ENCODE measurements at regions not wholly inside any gene's neighbourhood (a gene's known extent, or its start where the extent isn't known, plus 50 kb on each side); places are given as distances from the start of the nearest gene placed in this dataset.

- Histone ChIP-seq H3K9me3 (no peaks in the 10 kb centered on the region), H3K27me3 (ENCODE audit: low read depth) (no peaks in the 10 kb centered on the region), H3K27ac (no peak overlapping the region), H3K4me1 (no peaks in the 10 kb centered on the region), H3K4me3 (no peak overlapping the region), H3K36me3 (no peaks in the 10 kb centered on the region)
- ATAC-seq = no peak
- no peak for DNase-seq
- no peak for TF ChIP-seq CTCF (IDR thresholded peaks at IDR 0.05)
- intact Hi-C loops (cut with DNase I) = no loop called here
Observed at GRCh38 chr2:66324909-66325528, 109.9 kb upstream of the MEIS1 start.

- ATAC-seq (no peak), DNase-seq (no peak)
- Histone ChIP-seq H3K27me3 (ENCODE audit: low read depth) (no peaks in the 10 kb centered on the region), H3K4me3 (no peak overlapping the region), H3K4me1 (no peaks in the 10 kb centered on the region), H3K27ac (no peak overlapping the region), H3K9me3 (no peaks in the 10 kb centered on the region), H3K36me3 (no peaks in the 10 kb centered on the region)
- TF ChIP-seq CTCF (IDR thresholded peaks at IDR 0.05) = no peak
- intact Hi-C loops (cut with DNase I) = no loop called here
Observed at GRCh38 chr2:66324356-66324755, 110.6 kb upstream of the MEIS1 start.

- Histone ChIP-seq H3K4me3 (no peak overlapping the region), H3K4me1 (no peaks in the 10 kb centered on the region), H3K36me3 (no peaks in the 10 kb centered on the region), H3K27me3 (ENCODE audit: low read depth) (no peaks in the 10 kb centered on the region), H3K27ac (no peak overlapping the region), H3K9me3 (no peaks in the 10 kb centered on the region)
- DNase-seq = no peak
- intact Hi-C loops (cut with DNase I) = no loop called here
- TF ChIP-seq CTCF (IDR thresholded peaks at IDR 0.05) = no peak
- ATAC-seq = no peak
Observed at GRCh38 chr2:66323406-66323805, 111.5 kb upstream of the MEIS1 start.

- ATAC-seq (no peak), DNase-seq (no peak)
- Histone ChIP-seq H3K27ac (no peak overlapping the region), H3K9me3 (no peaks in the 10 kb centered on the region), H3K4me3 (no peak overlapping the region), H3K27me3 (ENCODE audit: low read depth) (no peaks in the 10 kb centered on the region), H3K4me1 (no peaks in the 10 kb centered on the region), H3K36me3 (no peaks in the 10 kb centered on the region)
- intact Hi-C loops (cut with DNase I) = no loop called here
- no peak for TF ChIP-seq CTCF (IDR thresholded peaks at IDR 0.05)
Observed at GRCh38 chr2:66322506-66323260, 112.2 kb upstream of the MEIS1 start.

- DNase-seq (no peak), ATAC-seq (no peak)
- H3K27me3 ChIP-seq (ENCODE audit: low read depth) = no peaks in the 10 kb centered on the region
- H3K36me3 ChIP-seq = no peaks in the 10 kb centered on the region
- intact Hi-C loops (cut with DNase I) = no loop called here
- H3K4me3 ChIP-seq = no peak overlapping the region
- H3K4me1 ChIP-seq = no peaks in the 10 kb centered on the region
- no peak overlapping the region for H3K27ac ChIP-seq
- no peak for TF ChIP-seq CTCF (IDR thresholded peaks at IDR 0.05)
- H3K9me3 ChIP-seq = no peaks in the 10 kb centered on the region
Observed at GRCh38 chr2:66318009-66318561, 116.8 kb upstream of the MEIS1 start.

All from lower lobe of right lung (tissue), 2 donors.